ENCODE measurements at regions not wholly inside any gene's neighbourhood (a gene's known extent, or its start where the extent isn't known, plus 50 kb on each side); places are given as distances from the start of the nearest gene placed in this dataset.
"Not testable (repeated sequence)": the region's sequence is repeated elsewhere in the genome, so short reads cannot be mapped to it uniquely, and the experiment has no call there.

DNA sequence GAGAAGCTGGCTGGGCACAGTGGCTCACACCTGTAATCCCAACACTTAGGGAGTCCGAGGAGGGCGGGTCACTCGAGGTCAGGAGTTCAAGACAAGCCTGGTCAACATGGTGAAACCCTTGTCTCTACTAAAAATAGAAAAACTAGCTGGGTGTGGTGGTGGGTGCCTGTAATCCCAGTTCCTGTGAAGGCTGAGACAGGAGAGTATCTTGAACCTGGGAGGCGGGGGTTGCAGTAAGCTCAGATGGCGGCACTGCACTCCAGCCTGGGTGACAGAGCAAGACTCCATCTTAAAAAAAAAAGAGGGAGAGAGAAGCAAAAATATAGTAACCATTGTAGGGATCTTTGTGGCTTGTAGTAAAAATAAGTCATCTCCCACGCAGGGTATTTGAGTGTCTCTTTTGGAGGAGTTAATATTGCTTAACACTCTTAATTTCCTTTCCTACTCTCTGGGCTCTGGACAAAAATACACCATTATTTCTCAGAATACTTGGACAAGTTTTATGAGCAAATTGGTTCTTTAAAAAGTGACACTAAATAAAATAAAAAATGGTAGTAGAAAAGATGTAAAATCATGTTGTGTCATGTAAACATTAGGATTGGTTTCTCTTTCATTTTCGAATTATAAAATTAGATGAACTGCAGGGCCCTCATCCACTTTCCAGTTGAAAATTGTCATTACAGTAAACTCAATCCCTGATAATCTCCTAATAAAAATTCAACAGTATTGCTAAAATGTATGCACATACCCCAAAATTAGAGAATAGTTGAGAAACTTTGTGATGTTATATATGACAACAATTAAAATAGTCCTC, 61.1 kb upstream of the C12orf71 start:
- Histone ChIP-seq H2AFZ (ENCODE audit: low read depth, low read length) (peak overlapping the region; percentile 81), H3K36me3 (ENCODE audit: insufficient read depth, low read length) (no peaks in the 10 kb centered on the region), H3K79me2 (ENCODE audit: insufficient read depth, low read length) (no peaks in the 10 kb centered on the region), H3K4me3 (ENCODE audit: low read depth in 1 of 2, low read length in 2 of 2) (peak overlapping the region in 1 of 2 experiments; percentile 38; a peak in 1 of 4 replicates), H3K4me1 (ENCODE audit: insufficient read depth, low read length) (peaks cover 18% of the 10 kb centered on the region), H3K27me3 (ENCODE audit: insufficient read depth, low read length, poor library complexity) (no peaks in the 10 kb centered on the region), H3K27ac (ENCODE audit: low read length) (peak overlapping the region; percentile 73), H4K20me1 (ENCODE audit: insufficient read depth, low read length) (no peaks in the 10 kb centered on the region), H3K4me2 (ENCODE audit: insufficient read depth, low read length) (peak overlapping the region; percentile 54), H3K9me3 (ENCODE audit: insufficient read depth, low read length, severe bottlenecking) (no peaks in the 10 kb centered on the region), H3K9ac (ENCODE audit: low read depth, low read length) (peak overlapping the region; percentile 45)
- ATAC-seq (ENCODE audit: insufficient read depth, low read depth) (peak; percentile 64), DNase-seq (peak; percentile 30)
- TF ChIP-seq EZH2 (IDR thresholded peaks at IDR 0.05; ENCODE audit: borderline replicate concordance, low read depth, low read length, severe bottlenecking): no peak
- TF ChIP-seq, protein P1, sequence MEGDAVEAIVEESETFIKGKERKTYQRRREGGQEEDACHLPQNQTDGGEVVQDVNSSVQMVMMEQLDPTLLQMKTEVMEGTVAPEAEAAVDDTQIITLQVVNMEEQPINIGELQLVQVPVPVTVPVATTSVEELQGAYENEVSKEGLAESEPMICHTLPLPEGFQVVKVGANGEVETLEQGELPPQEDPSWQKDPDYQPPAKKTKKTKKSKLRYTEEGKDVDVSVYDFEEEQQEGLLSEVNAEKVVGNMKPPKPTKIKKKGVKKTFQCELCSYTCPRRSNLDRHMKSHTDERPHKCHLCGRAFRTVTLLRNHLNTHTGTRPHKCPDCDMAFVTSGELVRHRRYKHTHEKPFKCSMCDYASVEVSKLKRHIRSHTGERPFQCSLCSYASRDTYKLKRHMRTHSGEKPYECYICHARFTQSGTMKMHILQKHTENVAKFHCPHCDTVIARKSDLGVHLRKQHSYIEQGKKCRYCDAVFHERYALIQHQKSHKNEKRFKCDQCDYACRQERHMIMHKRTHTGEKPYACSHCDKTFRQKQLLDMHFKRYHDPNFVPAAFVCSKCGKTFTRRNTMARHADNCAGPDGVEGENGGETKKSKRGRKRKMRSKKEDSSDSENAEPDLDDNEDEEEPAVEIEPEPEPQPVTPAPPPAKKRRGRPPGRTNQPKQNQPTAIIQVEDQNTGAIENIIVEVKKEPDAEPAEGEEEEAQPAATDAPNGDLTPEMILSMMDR (IDR thresholded peaks at IDR 0.05; ENCODE audit: borderline replicate concordance, extremely low read depth, low read length, poor library complexity, severe bottlenecking): no peak

DNA sequence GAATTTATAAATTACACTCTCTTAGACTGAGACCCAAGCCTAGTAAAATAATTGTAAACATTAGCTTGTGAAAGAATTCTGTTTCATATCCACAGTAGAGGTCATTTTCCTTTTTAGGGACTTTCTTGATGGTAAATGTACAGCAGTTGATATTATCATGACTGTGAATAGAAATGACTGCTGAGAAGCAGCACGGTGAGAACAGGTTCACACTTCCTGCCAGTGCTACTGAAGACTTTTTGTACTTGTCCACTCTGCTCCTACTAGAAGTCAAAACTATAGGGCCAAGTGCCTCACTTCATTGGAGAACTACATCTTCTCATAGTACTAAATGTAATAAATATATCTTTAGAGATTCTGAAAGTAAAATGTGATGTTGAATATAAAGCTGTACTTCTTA, 63.3 kb upstream of the C12orf71 start:
- H3K36me3 ChIP-seq (ENCODE audit: insufficient read depth, low read length); H3K27ac ChIP-seq (ENCODE audit: low read length); H3K27me3 ChIP-seq (ENCODE audit: insufficient read depth, low read length, poor library complexity); H4K20me1 ChIP-seq (ENCODE audit: insufficient read depth, low read length); H3K79me2 ChIP-seq (ENCODE audit: insufficient read depth, low read length); H3K4me3 ChIP-seq (ENCODE audit: low read depth in 1 of 2, low read length in 2 of 2); H3K4me2 ChIP-seq (ENCODE audit: insufficient read depth, low read length); DNase-seq; H3K9me3 ChIP-seq (ENCODE audit: insufficient read depth, low read length, severe bottlenecking); H3K9ac ChIP-seq (ENCODE audit: low read depth, low read length): not testable (repeated sequence)
- H2AFZ ChIP-seq (ENCODE audit: low read depth, low read length): 0 out of 2 replicates have a peak overlapping the region, but pooled peaks have one; percentile 31
- peak; percentile 57; the same call in 1 of the 3 replicates for ATAC-seq (ENCODE audit: insufficient read depth, low read depth)
- peaks cover 19% of the 10 kb centered on the region for H3K4me1 ChIP-seq (ENCODE audit: insufficient read depth, low read length)

DNA sequence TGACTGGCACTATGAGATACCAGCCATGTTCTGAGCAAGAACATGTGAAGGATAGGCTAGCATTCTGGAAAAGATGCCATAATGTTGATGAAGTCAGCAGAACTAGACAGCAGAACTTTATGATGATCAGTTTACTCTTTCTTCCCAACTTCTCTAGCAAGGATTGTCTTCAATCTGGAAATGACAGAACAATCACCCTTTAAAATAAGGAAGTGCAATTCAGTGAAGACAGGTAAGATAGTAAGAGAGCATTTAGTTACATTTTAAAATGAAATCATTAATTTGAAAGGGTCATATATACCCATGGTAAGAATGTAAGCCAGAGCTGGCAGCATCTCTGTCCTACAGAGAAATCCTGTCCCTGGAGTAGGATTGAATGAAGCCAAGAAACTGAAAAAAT, 66.0 kb upstream of the C12orf71 start:
- Histone ChIP-seq H3K9me3 (ENCODE audit: insufficient read depth, low read length, severe bottlenecking) (no peaks in the 10 kb centered on the region), H3K4me2 (ENCODE audit: insufficient read depth, low read length) (no peak overlapping the region), H3K4me3 (ENCODE audit: low read depth in 1 of 2, low read length in 2 of 2) (no peak overlapping the region), H2AFZ (ENCODE audit: low read depth, low read length) (no peak overlapping the region), H3K36me3 (ENCODE audit: insufficient read depth, low read length) (no peaks in the 10 kb centered on the region), H3K27ac (ENCODE audit: low read length) (no peak overlapping the region), H4K20me1 (ENCODE audit: insufficient read depth, low read length) (no peaks in the 10 kb centered on the region), H3K27me3 (ENCODE audit: insufficient read depth, low read length, poor library complexity) (no peaks in the 10 kb centered on the region), H3K4me1 (ENCODE audit: insufficient read depth, low read length) (peaks cover 30% of the 10 kb centered on the region), H3K9ac (ENCODE audit: low read depth, low read length) (no peak overlapping the region), H3K79me2 (ENCODE audit: insufficient read depth, low read length) (no peaks in the 10 kb centered on the region)
- no peak for TF ChIP-seq EZH2 (IDR thresholded peaks at IDR 0.05; ENCODE audit: borderline replicate concordance, low read depth, low read length, severe bottlenecking)
- TF ChIP-seq, protein P1 (IDR thresholded peaks at IDR 0.05; ENCODE audit: borderline replicate concordance, extremely low read depth, low read length, poor library complexity, severe bottlenecking): no peak
- ATAC-seq (ENCODE audit: insufficient read depth, low read depth) (no peak), DNase-seq (no peak)

DNA sequence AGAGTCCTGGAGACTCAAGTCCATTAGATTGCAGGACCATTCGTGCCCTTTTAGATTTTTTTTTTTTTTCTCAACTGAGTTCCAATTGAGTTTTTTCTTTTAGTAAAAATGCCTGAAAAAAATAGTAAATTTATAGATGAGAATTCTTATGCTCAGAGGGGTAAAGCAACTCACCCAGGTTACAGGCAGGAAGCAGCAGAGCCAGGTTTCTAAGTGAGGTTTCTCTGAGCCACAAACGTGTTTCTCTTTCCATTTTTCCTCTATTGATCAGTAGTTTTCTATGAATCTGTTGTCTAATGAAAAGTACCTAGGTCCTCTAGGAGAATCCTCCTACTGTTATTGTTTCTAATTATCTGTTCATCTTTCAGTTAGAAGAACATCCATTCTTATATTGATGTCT, 66.4 kb upstream of the C12orf71 start:
- no peak overlapping the region for H3K4me2 ChIP-seq (ENCODE audit: insufficient read depth, low read length)
- no peaks in the 10 kb centered on the region for H3K27me3 ChIP-seq (ENCODE audit: insufficient read depth, low read length, poor library complexity)
- no peak overlapping the region for H3K27ac ChIP-seq (ENCODE audit: low read length)

More for the DNA sequence above, 66.4 kb upstream of the C12orf71 start:
- TF ChIP-seq EZH2 (IDR thresholded peaks at IDR 0.05; ENCODE audit: borderline replicate concordance, low read depth, low read length, severe bottlenecking): no peak
- TF ChIP-seq, protein P1 (IDR thresholded peaks at IDR 0.05; ENCODE audit: borderline replicate concordance, extremely low read depth, low read length, poor library complexity, severe bottlenecking): no peak
- no peak for DNase-seq
- no peak for ATAC-seq (ENCODE audit: insufficient read depth, low read depth)
- Histone ChIP-seq H3K36me3 (ENCODE audit: insufficient read depth, low read length) (no peaks in the 10 kb centered on the region), H3K9me3 (ENCODE audit: insufficient read depth, low read length, severe bottlenecking) (no peaks in the 10 kb centered on the region), H3K4me1 (ENCODE audit: insufficient read depth, low read length) (peaks cover 26% of the 10 kb centered on the region), H3K4me3 (ENCODE audit: low read depth in 1 of 2, low read length in 2 of 2) (no peak overlapping the region), H4K20me1 (ENCODE audit: insufficient read depth, low read length) (no peaks in the 10 kb centered on the region), H2AFZ (ENCODE audit: low read depth, low read length) (no peak overlapping the region), H3K9ac (ENCODE audit: low read depth, low read length) (no peak overlapping the region), H3K79me2 (ENCODE audit: insufficient read depth, low read length) (no peaks in the 10 kb centered on the region)

All from DND-41 (cell line).